Activated CD4-positive, alpha-beta memory T cell treated with anti-CD3 and anti-CD28 coated beads for 36 hours (primary cell): ENCODE measurements at regions not wholly inside any gene's neighbourhood (a gene's known extent, or its start where the extent isn't known, plus 50 kb on each side); places are given as distances from the start of the nearest gene placed in this dataset.

Source experiments
- CTCF ChIA-PET: fragments of 350-600 bp; sonication (Branson Sonifier 250); formaldehyde crosslinking; loops from one replicate; lab custom pipeline; 2021; ENCODE audit warnings: antibody characterized with exemption, inconsistent platforms; lab: Charles Lee
- POLR2A ChIA-PET: fragments of 350-600 bp; sonication (Branson Sonifier 250); formaldehyde crosslinking; loops from one replicate; lab custom pipeline; 2021; ENCODE audit warnings: antibody characterized with exemption; lab: Charles Lee
- DNase-seq: peaks from one replicate; pipeline ENCODE4 v3.0.0-alpha.2; 2020
- H3K27ac Mint-ChIP-seq: one replicate; pipeline ENCODE4 v1.8.0; 2021; ENCODE audit warnings: mixed read lengths
- H3K27me3 Mint-ChIP-seq: one replicate; pipeline ENCODE4 v1.8.0; 2021; ENCODE audit warnings: mixed read lengths
- H3K36me3 Mint-ChIP-seq: one replicate; pipeline ENCODE4 v1.8.0; 2021; ENCODE audit warnings: mixed read lengths
- H3K4me1 Mint-ChIP-seq: one replicate; pipeline ENCODE4 v1.8.0; 2021; ENCODE audit warnings: low read depth, mixed read lengths
- H3K4me3 Mint-ChIP-seq: one replicate; pipeline ENCODE4 v1.8.0; 2021; ENCODE audit warnings: mild to moderate bottlenecking, mixed read lengths
- H3K9me3 Mint-ChIP-seq: one replicate; pipeline ENCODE4 v1.8.0; 2021; ENCODE audit warnings: mixed read lengths
- intact Hi-C: fragments of 100-400 bp; cut with micrococcal nuclease; formaldehyde crosslinking; loops from one replicate; pipeline ENCODE4 v1.15.1; 2023

DNA sequence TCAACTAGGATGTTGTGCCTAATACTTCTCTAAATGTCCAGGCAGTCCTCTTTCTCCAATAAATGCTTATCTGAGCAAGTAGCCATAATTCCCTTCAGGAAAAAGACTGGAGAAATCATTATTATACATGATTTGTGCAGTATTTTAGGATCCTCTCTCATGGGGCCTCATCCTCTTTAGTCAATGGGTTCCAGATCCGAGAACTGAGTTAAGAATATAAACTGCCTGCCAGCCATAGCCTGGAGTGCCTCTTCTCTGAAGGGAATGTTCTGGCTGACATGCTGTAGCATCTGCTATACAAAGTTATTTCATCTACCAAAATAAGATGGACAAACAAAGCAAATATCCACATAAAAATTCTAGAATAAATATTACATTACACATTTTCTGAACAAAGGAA is 334.0 kb upstream of the PRMT6 start:
- POLR2A ChIA-PET, result no interaction called here
- H3K27ac Mint-ChIP-seq, result no peak overlapping the region
- DNase-seq, result no peak
- CTCF ChIA-PET, result no interaction called here
- no peaks in the 10 kb centered on the region for H3K36me3 Mint-ChIP-seq
- no peak overlapping the region for H3K4me3 Mint-ChIP-seq
- intact Hi-C loops, result no loop called here
- no peaks in the 10 kb centered on the region for H3K27me3 Mint-ChIP-seq
- H3K9me3 Mint-ChIP-seq, result peaks cover 5% of the 10 kb centered on the region
- no peaks in the 10 kb centered on the region for H3K4me1 Mint-ChIP-seq

- Mint-ChIP-seq H3K27ac (no peak overlapping the region), H3K4me1 (no peaks in the 10 kb centered on the region), H3K9me3 (peaks cover 8% of the 10 kb centered on the region), H3K4me3 (no peak overlapping the region), H3K36me3 (no peaks in the 10 kb centered on the region), H3K27me3 (no peaks in the 10 kb centered on the region)
- intact Hi-C loops, result no loop called here
- CTCF ChIA-PET, result no interaction called here
- POLR2A ChIA-PET, result no interaction called here
- DNase-seq, result no peak
Measured at GRCh38 chr1:106727171-106727570, 329.3 kb upstream of the PRMT6 start.

DNA sequence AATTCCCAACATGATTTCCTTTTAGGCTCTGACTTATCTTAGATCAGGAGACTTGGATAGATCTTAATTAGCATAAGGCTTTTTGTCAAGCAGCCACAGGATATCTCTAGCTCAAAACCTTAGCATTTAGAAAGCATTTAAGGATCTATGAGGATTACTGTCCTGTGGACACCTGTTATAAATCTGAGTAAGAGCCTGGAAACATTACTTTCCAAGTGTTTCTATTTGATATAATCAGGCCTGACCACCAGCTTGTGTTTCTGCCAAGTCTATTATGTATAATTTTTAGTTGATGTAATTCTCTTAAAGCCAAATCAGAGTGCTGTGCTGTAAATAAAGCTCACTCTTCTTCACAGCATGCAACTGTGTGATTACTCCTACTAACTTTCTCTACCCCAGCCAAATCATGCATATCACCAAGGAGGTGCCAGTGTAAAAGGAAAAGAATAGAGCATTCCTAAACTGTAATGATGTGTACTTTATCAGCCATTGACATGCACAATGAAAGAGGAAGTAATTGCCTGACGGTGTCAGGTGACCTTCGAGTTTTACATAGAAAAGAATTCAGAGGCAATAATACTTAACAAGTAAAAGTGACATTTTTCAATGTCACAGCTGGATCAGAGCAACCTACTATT is 309.9 kb upstream of the PRMT6 start:
- POLR2A ChIA-PET, result no interaction called here
- H3K4me3 Mint-ChIP-seq, result no peak overlapping the region
- H3K27me3 Mint-ChIP-seq, result no peaks in the 10 kb centered on the region
- H3K4me1 Mint-ChIP-seq, result no peaks in the 10 kb centered on the region
- H3K9me3 Mint-ChIP-seq, result peaks cover 7% of the 10 kb centered on the region
- H3K36me3 Mint-ChIP-seq, result no peaks in the 10 kb centered on the region
- no peak for DNase-seq
- CTCF ChIA-PET, result no interaction called here
- no peak overlapping the region for H3K27ac Mint-ChIP-seq
- intact Hi-C loops, result no loop called here

- ChIA-PET POLR2A (no interaction called here), CTCF (no interaction called here)
- Mint-ChIP-seq H3K4me3 (no peak overlapping the region), H3K4me1 (no peaks in the 10 kb centered on the region), H3K27me3 (no peaks in the 10 kb centered on the region), H3K9me3 (peaks cover 7% of the 10 kb centered on the region), H3K27ac (no peak overlapping the region), H3K36me3 (no peaks in the 10 kb centered on the region)
- DNase-seq, result no peak
- intact Hi-C loops, result no loop called here
Measured at GRCh38 chr1:106747232-106747631, 309.2 kb upstream of the PRMT6 start.

GRCh38 chr1:106747791-106748190 is 308.7 kb upstream of the PRMT6 start:
- no peaks in the 10 kb centered on the region for H3K27me3 Mint-ChIP-seq
- no peak overlapping the region for H3K27ac Mint-ChIP-seq
- POLR2A ChIA-PET, result no interaction called here
- intact Hi-C loops, result no loop called here
- no peaks in the 10 kb centered on the region for H3K36me3 Mint-ChIP-seq
- no peak overlapping the region for H3K4me3 Mint-ChIP-seq
- H3K9me3 Mint-ChIP-seq, result peaks cover 9% of the 10 kb centered on the region
- no peak for DNase-seq
- no peaks in the 10 kb centered on the region for H3K4me1 Mint-ChIP-seq
- CTCF ChIA-PET, result no interaction called here

- Mint-ChIP-seq H3K4me1 (no peaks in the 10 kb centered on the region), H3K27ac (no peak overlapping the region), H3K4me3 (no peak overlapping the region), H3K36me3 (no peaks in the 10 kb centered on the region), H3K9me3 (peaks cover 9% of the 10 kb centered on the region), H3K27me3 (no peaks in the 10 kb centered on the region)
- intact Hi-C loops, result no loop called here
- DNase-seq, result no peak
- ChIA-PET CTCF (interaction anchor here (0.6 kb wide), 1 partner anchor 87 kb away, joined by 3 read pairs; no protein-coding TSS in a partner anchor), POLR2A (no interaction called here)
Measured at GRCh38 chr1:106748606-106749005, 307.9 kb upstream of the PRMT6 start.

DNA sequence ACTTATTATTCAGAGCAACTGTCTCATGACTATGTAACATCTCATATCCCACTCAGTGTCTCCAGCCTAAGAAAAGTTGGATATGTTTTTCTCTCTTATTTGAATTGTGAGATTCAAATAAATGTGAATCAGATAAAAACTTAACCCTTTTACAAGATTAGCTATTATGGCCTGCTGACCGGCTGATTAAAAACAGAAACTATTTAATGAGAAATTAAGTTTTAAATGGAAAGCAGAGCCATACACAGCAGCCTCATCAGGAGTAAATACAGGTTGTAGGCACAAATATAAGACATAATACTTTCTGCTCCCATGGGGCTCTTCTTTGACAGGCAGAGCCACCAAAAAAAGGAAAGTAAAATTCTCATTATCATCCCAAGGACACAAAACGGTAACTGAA is 307.0 kb upstream of the PRMT6 start:
- no peaks in the 10 kb centered on the region for H3K36me3 Mint-ChIP-seq
- no peak overlapping the region for H3K27ac Mint-ChIP-seq
- CTCF ChIA-PET, result no interaction called here
- intact Hi-C loops, result no loop called here
- H3K27me3 Mint-ChIP-seq, result no peaks in the 10 kb centered on the region
- no peak overlapping the region for H3K4me3 Mint-ChIP-seq
- H3K4me1 Mint-ChIP-seq, result no peaks in the 10 kb centered on the region
- POLR2A ChIA-PET, result no interaction called here
- DNase-seq, result no peak
- H3K9me3 Mint-ChIP-seq, result peaks cover 9% of the 10 kb centered on the region

- intact Hi-C loops, result no loop called here
- H3K27me3 Mint-ChIP-seq, result no peaks in the 10 kb centered on the region
- CTCF ChIA-PET, result interaction anchor here (0.6 kb wide), 1 partner anchor 215 kb away, joined by 3 read pairs; no protein-coding TSS in a partner anchor
- no peaks in the 10 kb centered on the region for H3K4me1 Mint-ChIP-seq
- POLR2A ChIA-PET, result no interaction called here
- H3K9me3 Mint-ChIP-seq, result peaks cover 9% of the 10 kb centered on the region
- no peak overlapping the region for H3K27ac Mint-ChIP-seq
- no peaks in the 10 kb centered on the region for H3K36me3 Mint-ChIP-seq
- no peak overlapping the region for H3K4me3 Mint-ChIP-seq
- DNase-seq, result no peak
Measured at GRCh38 chr1:106749906-106750305, 306.6 kb upstream of the PRMT6 start.

DNA sequence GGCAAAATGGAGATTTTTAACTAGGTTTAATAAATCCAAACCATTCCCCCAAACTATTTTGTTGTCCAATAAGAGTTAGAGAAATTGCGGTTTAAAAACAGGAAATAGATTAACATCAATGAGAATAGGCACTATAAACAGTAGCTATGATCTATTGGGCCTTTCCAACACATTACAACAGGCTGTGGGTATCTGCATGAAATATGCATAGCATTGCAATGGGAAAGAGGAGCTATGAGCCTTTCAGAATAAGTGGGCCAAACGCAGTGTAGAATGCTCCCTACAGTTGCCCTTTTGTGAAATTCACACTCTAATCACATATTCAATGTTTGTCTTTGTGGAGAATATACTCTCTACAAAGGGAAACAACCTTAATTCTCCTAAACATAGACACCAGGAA is 305.5 kb upstream of the PRMT6 start:
- H3K9me3 Mint-ChIP-seq, result peaks cover 9% of the 10 kb centered on the region
- H3K4me3 Mint-ChIP-seq, result no peak overlapping the region
- H3K4me1 Mint-ChIP-seq, result no peaks in the 10 kb centered on the region
- H3K27me3 Mint-ChIP-seq, result no peaks in the 10 kb centered on the region
- H3K36me3 Mint-ChIP-seq, result no peaks in the 10 kb centered on the region
- ChIA-PET POLR2A (no interaction called here), CTCF (no interaction called here)
- DNase-seq, result no peak
- intact Hi-C loops, result no loop called here
- H3K27ac Mint-ChIP-seq, result no peak overlapping the region

DNA sequence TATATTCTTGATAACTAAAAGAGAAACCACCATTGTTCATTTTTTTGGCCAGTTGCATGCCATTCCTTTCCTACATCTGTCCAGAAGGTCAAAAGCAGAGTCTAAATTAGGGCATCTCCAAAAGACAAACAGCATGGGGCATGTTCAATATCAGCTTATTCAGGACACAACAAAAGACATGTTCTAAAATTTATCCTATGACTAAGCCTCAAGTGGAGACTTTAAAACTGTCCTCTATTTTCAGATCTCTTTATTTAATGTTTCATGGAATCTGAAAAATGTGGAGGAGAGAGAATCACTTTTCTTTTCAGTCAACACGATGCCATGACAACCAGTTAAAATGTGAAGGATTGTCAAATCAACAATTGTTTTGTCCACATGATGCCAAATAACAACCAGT is 303.4 kb upstream of the PRMT6 start:
- Mint-ChIP-seq H3K27me3 (no peaks in the 10 kb centered on the region), H3K36me3 (no peaks in the 10 kb centered on the region), H3K9me3 (peaks cover 7% of the 10 kb centered on the region), H3K4me3 (no peak overlapping the region), H3K27ac (no peak overlapping the region), H3K4me1 (no peaks in the 10 kb centered on the region)
- intact Hi-C loops, result no loop called here
- ChIA-PET POLR2A (no interaction called here), CTCF (no interaction called here)
- DNase-seq, result no peak

- ChIA-PET CTCF (no interaction called here), POLR2A (no interaction called here)
- no peaks in the 10 kb centered on the region for H3K36me3 Mint-ChIP-seq
- intact Hi-C loops, result no loop called here
- no peak overlapping the region for H3K27ac Mint-ChIP-seq
- H3K9me3 Mint-ChIP-seq, result peaks cover 6% of the 10 kb centered on the region
- no peak overlapping the region for H3K4me3 Mint-ChIP-seq
- no peaks in the 10 kb centered on the region for H3K4me1 Mint-ChIP-seq
- DNase-seq, result no peak
- no peaks in the 10 kb centered on the region for H3K27me3 Mint-ChIP-seq
Measured at GRCh38 chr1:106754957-106755356, 301.5 kb upstream of the PRMT6 start.

- Mint-ChIP-seq H3K36me3 (no peaks in the 10 kb centered on the region), H3K9me3 (peaks cover 1% of the 10 kb centered on the region), H3K4me1 (no peaks in the 10 kb centered on the region), H3K27me3 (no peaks in the 10 kb centered on the region), H3K27ac (no peak overlapping the region), H3K4me3 (no peak overlapping the region)
- ChIA-PET POLR2A (no interaction called here), CTCF (no interaction called here)
- intact Hi-C loops, result no loop called here
- DNase-seq, result no peak
Measured at GRCh38 chr1:106755682-106756406, 300.6 kb upstream of the PRMT6 start.

GRCh38 chr1:106756752-106757151 is 299.7 kb upstream of the PRMT6 start:
- ChIA-PET POLR2A (no interaction called here), CTCF (no interaction called here)
- no peak overlapping the region for H3K27ac Mint-ChIP-seq
- H3K4me3 Mint-ChIP-seq, result no peak overlapping the region
- no peaks in the 10 kb centered on the region for H3K4me1 Mint-ChIP-seq
- intact Hi-C loops, result no loop called here
- DNase-seq, result no peak
- peaks cover 1% of the 10 kb centered on the region for H3K9me3 Mint-ChIP-seq
- no peaks in the 10 kb centered on the region for H3K36me3 Mint-ChIP-seq
- no peaks in the 10 kb centered on the region for H3K27me3 Mint-ChIP-seq
